Mammary epithelial cell (primary cell): ENCODE measurements at regions not wholly inside any gene's neighbourhood (a gene's known extent, or its start where the extent isn't known, plus 50 kb on each side); places are given as distances from the start of the nearest gene placed in this dataset.

ENCODE experiments used
- CTCF ChIP-seq, 2 donors: IDR thresholded peaks in 1 of 2; conservative IDR thresholded peaks in 1 of 2; 2 replicates each; pipeline ENCODE4 v1.5.1; 2011 to 2012; ENCODE audit warnings: inconsistent platforms in 2 of 2, low read length in 2 of 2, mild to moderate bottlenecking in 2 of 2, control low read depth in 1 of 2, low read depth in 1 of 2; ENCODE audit not compliant: insufficient read depth in 1 of 2; ENCODE audit errors: extremely low read depth in 1 of 2
- EZH2 ChIP-seq: IDR thresholded peaks from 2 replicates; pipeline ENCODE4 v1.6.1; 2012; ENCODE audit warnings: low read length, inconsistent platforms, borderline replicate concordance

DNA sequence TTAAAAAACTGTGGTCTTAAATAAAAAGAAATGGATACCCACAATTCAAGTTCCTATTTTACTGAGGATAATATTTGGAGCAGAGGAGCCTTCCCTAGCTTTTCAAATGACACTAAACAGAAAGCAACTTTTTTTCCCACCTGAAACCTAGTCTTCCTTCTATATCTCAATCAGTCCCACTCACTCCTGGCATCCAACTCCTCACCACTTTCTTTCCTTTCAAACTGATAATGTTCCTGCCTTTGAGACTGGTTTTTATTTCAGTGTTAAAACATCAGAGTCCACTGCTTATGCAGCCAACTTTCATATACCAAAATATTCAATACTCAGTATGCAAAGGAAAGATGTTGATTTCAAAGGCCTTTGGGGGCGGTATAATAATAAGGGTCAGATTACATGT lies 225.6 kb downstream of the GXYLT1 start:
- no peak for TF ChIP-seq CTCF (conservative IDR thresholded peaks at IDR 0.05 in 1 of 2, IDR thresholded peaks at IDR 0.05 in 1 of 2; ENCODE audit: extremely low read depth in 1 of 2, insufficient read depth in 1 of 2, low read depth in 1 of 2, low read length in 2 of 2)
- no peak for TF ChIP-seq EZH2
